Upper lobe of right lung (tissue), 1 donor: ENCODE measurements at regions not wholly inside any gene's neighbourhood (a gene's known extent, or its start where the extent isn't known, plus 50 kb on each side); places are given as distances from the start of the nearest gene placed in this dataset.

Source experiments
- ATAC-seq: fragments of 200-7000 bp; cut with Tn5 transposase; one replicate; pipeline ENCODE4 v1.9.1; 2020; ENCODE audit warnings: mild to moderate bottlenecking, moderate library complexity
- DNase-seq: peaks from one replicate; pipeline ENCODE4 v3.0.0-alpha.2; 2020
- H3K27ac ChIP-seq: fragments of 200-600 bp; one replicate; pipeline ENCODE4 v1.8.0; 2022
- H3K27me3 ChIP-seq: fragments of 200-600 bp; one replicate; pipeline ENCODE4 v1.8.0; 2022; ENCODE audit warnings: mild to moderate bottlenecking
- H3K36me3 ChIP-seq: fragments of 200-600 bp; one replicate; pipeline ENCODE4 v1.8.0; 2022
- H3K4me1 ChIP-seq: fragments of 200-600 bp; one replicate; pipeline ENCODE4 v1.8.0; 2022
- H3K4me3 ChIP-seq: fragments of 200-600 bp; one replicate; pipeline ENCODE4 v1.8.0; 2022; ENCODE audit warnings: mild to moderate bottlenecking
- H3K9me3 ChIP-seq: fragments of 200-600 bp; one replicate; pipeline ENCODE4 v1.8.0; 2022
- intact Hi-C: fragments of 100-400 bp; cut with DNase I; formaldehyde crosslinking; loops from one replicate; pipeline ENCODE4 v1.11.0; 2022
- TF ChIP-seq, protein P1 (sequence below): fragments of 200-600 bp; IDR thresholded peaks from one replicate; pipeline ENCODE4 v1.8.0; 2022; ENCODE audit warnings: antibody characterized with exemption
- donor health status: DM: no; HTN: yes; CAD: no; lungs with severe emphysema.

DNA sequence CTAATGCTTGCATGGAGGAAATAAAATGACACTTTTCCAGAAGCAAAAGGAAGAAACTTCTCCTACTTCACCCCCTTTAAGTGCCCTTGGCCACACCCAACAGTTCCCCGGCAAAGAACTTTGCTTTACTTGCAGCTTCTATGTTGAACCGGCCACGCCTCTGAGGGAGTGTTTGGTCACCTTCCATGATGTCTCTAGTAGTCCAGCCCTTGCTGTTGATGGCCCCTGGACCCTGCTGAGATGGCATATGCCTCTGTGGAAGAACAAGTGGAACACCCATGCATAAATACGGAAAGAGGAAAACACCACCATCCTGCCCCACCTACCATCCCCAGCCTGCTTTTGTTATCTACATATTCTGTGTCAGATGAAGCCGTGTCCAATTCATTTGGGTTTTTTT is 218.3 kb upstream of the POU3F3 start:
- no peak overlapping the region for H3K4me3 ChIP-seq
- TF ChIP-seq, protein P1, sequence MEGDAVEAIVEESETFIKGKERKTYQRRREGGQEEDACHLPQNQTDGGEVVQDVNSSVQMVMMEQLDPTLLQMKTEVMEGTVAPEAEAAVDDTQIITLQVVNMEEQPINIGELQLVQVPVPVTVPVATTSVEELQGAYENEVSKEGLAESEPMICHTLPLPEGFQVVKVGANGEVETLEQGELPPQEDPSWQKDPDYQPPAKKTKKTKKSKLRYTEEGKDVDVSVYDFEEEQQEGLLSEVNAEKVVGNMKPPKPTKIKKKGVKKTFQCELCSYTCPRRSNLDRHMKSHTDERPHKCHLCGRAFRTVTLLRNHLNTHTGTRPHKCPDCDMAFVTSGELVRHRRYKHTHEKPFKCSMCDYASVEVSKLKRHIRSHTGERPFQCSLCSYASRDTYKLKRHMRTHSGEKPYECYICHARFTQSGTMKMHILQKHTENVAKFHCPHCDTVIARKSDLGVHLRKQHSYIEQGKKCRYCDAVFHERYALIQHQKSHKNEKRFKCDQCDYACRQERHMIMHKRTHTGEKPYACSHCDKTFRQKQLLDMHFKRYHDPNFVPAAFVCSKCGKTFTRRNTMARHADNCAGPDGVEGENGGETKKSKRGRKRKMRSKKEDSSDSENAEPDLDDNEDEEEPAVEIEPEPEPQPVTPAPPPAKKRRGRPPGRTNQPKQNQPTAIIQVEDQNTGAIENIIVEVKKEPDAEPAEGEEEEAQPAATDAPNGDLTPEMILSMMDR: no peak
- no peaks in the 10 kb centered on the region for H3K36me3 ChIP-seq
- H3K9me3 ChIP-seq: no peaks in the 10 kb centered on the region
- no peaks in the 10 kb centered on the region for H3K27me3 ChIP-seq
- ATAC-seq (no peak), DNase-seq (no peak)
- intact Hi-C loops: no loop called here
- H3K27ac ChIP-seq: no peak overlapping the region
- H3K4me1 ChIP-seq: no peaks in the 10 kb centered on the region

DNA sequence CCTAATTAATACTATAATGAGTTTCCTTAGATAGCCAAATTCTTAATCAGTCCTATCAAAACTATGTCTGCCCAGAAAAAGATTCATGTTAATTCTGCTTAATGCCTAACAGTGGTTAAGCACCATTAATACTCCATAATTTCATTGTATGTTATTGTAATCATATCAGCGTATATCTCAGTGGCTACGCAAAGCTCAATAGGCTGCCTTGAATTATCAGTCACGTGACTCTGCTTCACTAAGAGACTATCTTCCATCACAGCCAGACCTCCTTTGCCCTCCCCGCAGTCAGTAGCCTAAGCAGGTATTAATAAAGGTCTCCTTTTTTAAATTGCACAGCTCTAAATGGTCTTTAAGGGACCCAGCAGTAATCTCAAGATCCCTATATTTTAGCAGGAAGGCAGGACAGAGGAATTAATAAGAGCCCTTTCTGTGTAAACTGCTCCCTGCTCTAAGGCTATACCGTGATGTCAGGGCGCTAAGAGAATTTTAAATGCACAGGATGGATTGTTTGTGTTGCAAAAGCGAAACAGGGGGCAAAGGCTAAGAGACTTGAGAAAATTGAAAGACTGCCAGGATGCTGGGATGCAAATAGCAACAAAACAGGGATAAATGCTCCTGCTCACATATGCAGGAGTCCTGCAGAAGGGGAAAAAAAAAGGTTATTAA is 215.6 kb upstream of the POU3F3 start:
- no peaks in the 10 kb centered on the region for H3K27me3 ChIP-seq
- H3K27ac ChIP-seq: no peak overlapping the region
- H3K9me3 ChIP-seq: no peaks in the 10 kb centered on the region
- H3K4me3 ChIP-seq: no peak overlapping the region
- intact Hi-C loops: no loop called here
- H3K36me3 ChIP-seq: no peaks in the 10 kb centered on the region
- DNase-seq (no peak), ATAC-seq (no peak)
- no peaks in the 10 kb centered on the region for H3K4me1 ChIP-seq
- TF ChIP-seq, protein P1: no peak

DNA sequence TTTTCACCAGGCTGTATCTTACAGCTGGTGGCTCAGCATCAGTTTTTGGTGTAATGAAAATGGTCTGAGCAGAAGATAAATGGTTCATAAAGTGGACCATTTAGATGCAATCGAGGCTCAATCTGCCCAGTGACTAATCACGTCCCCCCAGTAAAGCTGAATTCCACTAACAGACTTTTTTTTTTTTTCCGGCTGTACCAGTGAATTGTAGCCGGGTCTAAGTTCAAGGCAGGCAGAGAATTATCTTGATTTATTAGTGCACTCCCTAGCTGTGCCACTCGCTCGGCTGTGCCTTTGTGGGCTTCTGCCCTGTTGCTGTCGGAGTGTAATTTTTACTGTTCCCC is 215.1 kb upstream of the POU3F3 start:
- no peak for ATAC-seq
- H3K27ac ChIP-seq: no peak overlapping the region
- H3K4me1 ChIP-seq: no peaks in the 10 kb centered on the region
- H3K9me3 ChIP-seq: no peaks in the 10 kb centered on the region
- intact Hi-C loops: no loop called here
- H3K4me3 ChIP-seq: no peak overlapping the region
- no peaks in the 10 kb centered on the region for H3K27me3 ChIP-seq
- DNase-seq: no peak
- no peaks in the 10 kb centered on the region for H3K36me3 ChIP-seq
- TF ChIP-seq, protein P1: no peak

DNA sequence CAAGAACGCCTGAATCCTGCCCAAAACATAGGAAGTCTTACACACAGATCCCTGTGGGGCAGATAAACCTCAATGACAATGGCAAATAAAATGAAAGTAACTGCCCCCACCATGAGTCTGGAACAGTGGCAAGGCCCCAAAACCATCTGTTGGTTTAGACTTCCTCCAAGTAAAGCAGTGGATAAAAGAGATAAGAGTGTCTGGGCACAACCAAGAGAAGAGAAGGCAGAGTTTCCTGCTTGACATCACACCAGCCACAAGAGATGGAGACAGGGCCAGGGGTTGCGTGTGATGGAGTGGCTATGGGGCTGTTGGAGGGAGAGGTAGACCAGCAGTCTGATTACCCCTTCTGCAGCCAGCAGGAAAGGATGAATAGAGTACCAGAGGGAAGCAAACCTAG is 212.1 kb upstream of the POU3F3 start:
- H3K27ac ChIP-seq: no peak overlapping the region
- H3K4me1 ChIP-seq: no peaks in the 10 kb centered on the region
- H3K9me3 ChIP-seq: no peaks in the 10 kb centered on the region
- H3K36me3 ChIP-seq: no peaks in the 10 kb centered on the region
- H3K4me3 ChIP-seq: no peak overlapping the region
- TF ChIP-seq, protein P1: no peak
- no peaks in the 10 kb centered on the region for H3K27me3 ChIP-seq
- intact Hi-C loops: no loop called here
- no peak for DNase-seq
- no peak for ATAC-seq

DNA sequence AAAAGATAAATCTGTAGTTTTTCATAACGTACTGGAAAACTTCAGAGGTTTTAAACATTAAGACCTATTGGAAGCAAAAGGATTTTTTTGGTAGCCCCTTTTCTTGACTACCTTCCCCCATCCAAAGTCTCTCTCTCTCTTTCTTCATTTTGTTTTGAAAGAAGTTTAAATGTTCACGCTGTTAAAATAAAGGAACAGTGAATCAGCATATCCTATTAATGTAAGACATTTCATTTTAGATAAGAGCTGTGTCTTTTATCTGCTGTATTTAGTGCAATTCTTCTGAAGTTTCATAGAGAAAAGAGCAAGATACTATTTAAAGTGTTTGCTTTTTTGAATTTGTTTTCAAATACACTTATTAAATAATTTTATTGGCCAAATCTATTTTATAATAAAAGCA is 205.5 kb upstream of the POU3F3 start:
- Histone ChIP-seq H3K4me1 (no peaks in the 10 kb centered on the region), H3K9me3 (no peaks in the 10 kb centered on the region), H3K27ac (no peak overlapping the region), H3K36me3 (no peaks in the 10 kb centered on the region), H3K4me3 (no peak overlapping the region), H3K27me3 (no peaks in the 10 kb centered on the region)
- no peak for DNase-seq
- ATAC-seq: no peak
- intact Hi-C loops: no loop called here
- TF ChIP-seq, protein P1: no peak

DNA sequence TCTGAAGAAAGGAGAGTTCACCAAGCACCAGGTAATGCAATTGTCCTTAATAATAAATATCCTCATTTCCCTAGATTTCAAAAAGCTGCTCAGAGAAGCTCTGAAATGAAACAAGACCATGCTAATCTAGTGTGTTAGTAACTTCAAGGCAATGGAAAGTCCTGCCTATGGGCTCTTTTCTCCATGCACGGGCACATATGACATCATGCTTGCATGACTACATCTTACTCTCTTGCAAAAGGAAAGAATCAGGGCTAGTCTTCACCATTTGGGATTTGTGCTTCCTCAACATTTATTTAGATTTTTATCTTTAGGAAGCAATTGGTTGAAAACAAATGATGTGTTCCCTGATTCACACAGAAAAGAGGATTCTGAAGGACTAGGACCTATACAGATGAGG is 204.0 kb upstream of the POU3F3 start:
- intact Hi-C loops: no loop called here
- no peaks in the 10 kb centered on the region for H3K36me3 ChIP-seq
- no peak overlapping the region for H3K4me3 ChIP-seq
- DNase-seq (no peak), ATAC-seq (no peak)
- TF ChIP-seq, protein P1: no peak
- no peaks in the 10 kb centered on the region for H3K4me1 ChIP-seq
- H3K27ac ChIP-seq: no peak overlapping the region
- H3K27me3 ChIP-seq: no peaks in the 10 kb centered on the region
- no peaks in the 10 kb centered on the region for H3K9me3 ChIP-seq
